22Rv1 (cell line): ENCODE measurements at regions not wholly inside any gene's neighbourhood (a gene's known extent, or its start where the extent isn't known, plus 50 kb on each side); places are given as distances from the start of the nearest gene placed in this dataset.
A peak's percentile ranks its signal among the peaks of the same experiment; 100 is the strongest.
"Not testable (repeated sequence)": the region's sequence is repeated elsewhere in the genome, so short reads cannot be mapped to it uniquely, and the experiment has no call there.

Experiments
- H3K27ac ChIP-seq: fragments of 450-650 bp; 2 replicates; pipeline ENCODE4 v1.5.1; 2017
- ZFX ChIP-seq: fragments of 450-650 bp; IDR thresholded peaks from 2 replicates; pipeline ENCODE4 v1.6.1; 2017; ENCODE audit warnings: antibody characterized with exemption, borderline replicate concordance
- TF ChIP-seq, protein P1 (sequence below): fragments of 450-650 bp; IDR thresholded peaks from 2 replicates; pipeline ENCODE4 v1.5.1; 2017; ENCODE audit warnings: mild to moderate bottlenecking

DNA sequence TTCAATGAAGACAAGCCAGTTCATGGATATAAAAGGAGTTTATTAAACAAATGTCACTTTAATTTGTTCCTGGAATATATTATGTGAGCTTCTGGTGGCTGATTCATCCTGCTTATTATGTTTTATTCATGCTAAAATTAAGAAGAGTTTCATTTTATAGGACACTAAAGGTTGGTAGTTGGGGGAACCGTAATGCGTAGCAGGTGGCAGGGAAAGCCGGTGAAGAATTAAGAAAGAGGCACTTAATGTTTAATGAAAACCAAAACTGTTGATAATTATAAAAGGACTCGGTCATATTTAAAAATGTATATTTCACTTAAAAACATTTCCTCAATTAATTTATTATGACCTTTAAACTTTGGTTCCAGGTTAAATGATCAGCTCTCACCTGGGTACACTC lies 94.3 kb downstream of the XKR3 start:
- not testable (repeated sequence) for H3K27ac ChIP-seq

DNA sequence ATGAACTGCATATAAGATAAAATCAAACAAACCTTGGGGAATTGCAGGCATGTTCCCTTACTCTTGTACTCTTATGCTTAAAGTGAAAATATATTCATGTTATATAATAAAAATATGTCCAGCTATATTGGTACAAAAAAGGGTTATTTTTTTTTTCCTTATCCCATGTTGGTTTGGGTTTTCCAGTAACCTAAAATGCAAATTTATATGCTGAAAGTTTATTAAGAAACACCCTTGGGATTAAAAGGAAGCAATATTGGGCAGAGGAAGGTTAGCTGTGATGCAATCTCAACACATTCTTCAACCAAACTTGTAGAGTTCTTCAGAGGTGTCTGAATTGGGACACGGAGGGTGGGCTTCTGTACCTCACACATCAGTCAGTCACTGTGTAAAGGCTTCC lies 97.7 kb downstream of the XKR3 start:
- H3K27ac ChIP-seq: not testable (repeated sequence)

DNA sequence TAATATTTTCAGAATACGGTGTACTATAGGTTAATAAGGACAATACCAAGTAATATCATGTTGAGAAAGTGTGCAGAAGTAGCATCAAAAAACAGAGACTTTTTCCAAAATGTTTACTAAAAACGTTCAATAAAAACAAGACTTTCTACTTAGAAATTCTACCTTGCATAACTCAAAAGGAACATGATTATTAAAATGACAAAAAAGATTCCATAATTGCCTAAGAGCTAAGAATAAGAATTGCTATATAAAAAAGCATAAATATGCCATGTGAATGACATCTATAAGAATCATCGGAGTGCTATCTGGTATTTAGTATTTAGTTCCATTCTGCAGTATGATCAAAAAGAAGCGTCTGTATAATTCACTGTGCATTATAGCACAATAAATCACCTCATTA lies 102.0 kb downstream of the XKR3 start:
- H3K27ac ChIP-seq: not testable (repeated sequence)

DNA sequence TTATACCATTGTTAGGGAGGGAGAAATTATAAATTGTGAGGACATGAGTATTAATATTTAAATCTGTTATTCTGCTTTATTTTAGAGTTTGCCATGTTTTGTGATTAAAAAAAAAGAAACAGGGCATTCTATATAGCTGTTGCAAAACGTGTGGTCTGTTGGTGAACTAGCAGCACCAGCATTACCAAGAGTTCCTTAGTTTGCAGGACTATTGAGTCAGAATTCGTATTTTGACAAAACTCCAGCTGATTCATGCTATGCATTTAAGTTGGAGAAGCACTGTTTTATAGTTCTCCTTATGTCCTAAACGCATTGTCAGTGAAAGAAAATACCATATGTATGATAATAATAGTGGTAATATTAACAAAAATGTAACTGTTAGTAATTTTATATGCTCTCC lies 102.6 kb downstream of the XKR3 start:
- H3K27ac ChIP-seq: not testable (repeated sequence)

DNA sequence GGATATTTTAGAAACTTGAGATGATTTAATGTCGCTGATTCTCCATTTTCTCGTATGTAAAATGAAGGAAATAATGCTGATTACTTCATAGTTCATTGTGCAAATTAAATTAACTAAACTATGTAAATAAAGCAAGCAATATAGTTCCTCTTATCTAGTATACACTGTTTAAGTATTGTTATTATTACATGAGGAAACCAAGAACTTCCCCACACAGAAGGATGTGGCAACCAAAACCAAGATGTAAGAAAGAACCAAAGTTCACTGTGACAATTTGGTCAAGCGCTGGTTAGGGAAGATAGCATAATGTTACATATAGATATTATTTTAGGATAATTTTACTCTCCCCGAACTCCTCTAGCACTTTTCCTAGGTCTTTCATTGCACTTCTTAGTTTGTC lies 103.2 kb downstream of the XKR3 start:
- no peak for TF ChIP-seq ZFX
- TF ChIP-seq, protein P1, sequence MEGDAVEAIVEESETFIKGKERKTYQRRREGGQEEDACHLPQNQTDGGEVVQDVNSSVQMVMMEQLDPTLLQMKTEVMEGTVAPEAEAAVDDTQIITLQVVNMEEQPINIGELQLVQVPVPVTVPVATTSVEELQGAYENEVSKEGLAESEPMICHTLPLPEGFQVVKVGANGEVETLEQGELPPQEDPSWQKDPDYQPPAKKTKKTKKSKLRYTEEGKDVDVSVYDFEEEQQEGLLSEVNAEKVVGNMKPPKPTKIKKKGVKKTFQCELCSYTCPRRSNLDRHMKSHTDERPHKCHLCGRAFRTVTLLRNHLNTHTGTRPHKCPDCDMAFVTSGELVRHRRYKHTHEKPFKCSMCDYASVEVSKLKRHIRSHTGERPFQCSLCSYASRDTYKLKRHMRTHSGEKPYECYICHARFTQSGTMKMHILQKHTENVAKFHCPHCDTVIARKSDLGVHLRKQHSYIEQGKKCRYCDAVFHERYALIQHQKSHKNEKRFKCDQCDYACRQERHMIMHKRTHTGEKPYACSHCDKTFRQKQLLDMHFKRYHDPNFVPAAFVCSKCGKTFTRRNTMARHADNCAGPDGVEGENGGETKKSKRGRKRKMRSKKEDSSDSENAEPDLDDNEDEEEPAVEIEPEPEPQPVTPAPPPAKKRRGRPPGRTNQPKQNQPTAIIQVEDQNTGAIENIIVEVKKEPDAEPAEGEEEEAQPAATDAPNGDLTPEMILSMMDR: no peak

DNA sequence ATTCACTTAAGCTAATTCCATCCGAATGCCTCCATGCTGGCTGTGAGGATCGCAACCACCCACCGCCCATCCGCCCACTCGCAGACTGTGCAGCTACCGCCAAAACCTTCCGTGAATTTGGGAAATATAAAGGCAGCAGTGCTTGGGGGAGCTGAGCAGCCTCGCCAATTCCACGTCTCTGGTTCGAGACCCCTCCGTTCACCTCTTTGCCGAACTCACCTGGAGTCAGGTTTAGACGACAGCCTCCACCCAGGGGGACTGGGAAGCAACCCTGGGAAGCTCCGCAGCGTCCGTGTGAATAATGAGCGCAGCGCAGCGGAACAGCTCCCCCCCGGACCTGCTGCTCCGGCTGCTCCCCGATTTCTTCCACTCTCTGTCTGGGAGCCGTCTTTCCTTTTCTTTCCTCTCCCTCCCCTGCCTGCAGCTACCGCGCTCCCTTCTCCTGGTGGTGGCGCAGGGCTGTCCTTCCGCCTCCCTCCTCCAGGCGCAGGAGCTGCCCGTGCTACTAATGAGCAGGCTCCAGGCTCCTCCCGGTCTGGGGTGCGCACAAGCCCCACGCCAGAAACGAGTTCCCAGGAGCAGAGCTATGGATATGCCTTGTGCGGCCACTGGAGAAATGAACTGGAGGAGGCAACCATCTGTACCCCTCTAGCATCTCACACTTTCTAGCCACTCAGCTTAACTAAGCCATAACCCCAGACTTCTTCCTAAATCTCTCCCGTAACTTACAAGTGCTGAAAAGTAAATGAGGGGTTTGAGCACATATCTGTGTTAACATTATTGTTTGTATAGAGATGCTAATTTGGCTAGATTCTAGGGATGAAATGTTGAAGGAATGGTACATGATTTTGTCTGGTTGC lies 107.3 kb downstream of the XKR3 start:
- H3K27ac ChIP-seq: no peak overlapping the region
- TF ChIP-seq, protein P1: peak; percentile 53
- TF ChIP-seq ZFX: no peak

More for the DNA sequence above, 103.2 kb downstream of the XKR3 start:
- H3K27ac ChIP-seq: no peak overlapping the region

DNA sequence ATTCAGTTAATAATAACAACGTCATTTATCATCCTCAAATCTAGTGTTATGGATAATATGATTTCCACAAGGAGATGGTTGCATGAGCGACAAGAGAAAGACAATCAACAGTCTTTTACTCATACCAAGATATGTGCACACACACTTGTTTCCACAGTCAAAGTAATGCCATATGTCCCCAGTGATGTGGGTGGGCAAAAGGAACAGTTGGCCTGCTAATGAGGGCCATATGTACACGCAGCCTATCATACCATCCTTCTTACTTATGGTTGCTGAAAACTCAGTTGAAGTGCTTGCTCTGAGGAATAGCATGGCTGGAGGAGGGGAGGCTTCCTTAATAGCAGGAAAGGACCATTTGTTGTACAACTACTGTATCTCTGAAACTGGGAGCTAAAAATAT lies 110.6 kb downstream of the XKR3 start:
- H3K27ac ChIP-seq: not testable (repeated sequence)

DNA sequence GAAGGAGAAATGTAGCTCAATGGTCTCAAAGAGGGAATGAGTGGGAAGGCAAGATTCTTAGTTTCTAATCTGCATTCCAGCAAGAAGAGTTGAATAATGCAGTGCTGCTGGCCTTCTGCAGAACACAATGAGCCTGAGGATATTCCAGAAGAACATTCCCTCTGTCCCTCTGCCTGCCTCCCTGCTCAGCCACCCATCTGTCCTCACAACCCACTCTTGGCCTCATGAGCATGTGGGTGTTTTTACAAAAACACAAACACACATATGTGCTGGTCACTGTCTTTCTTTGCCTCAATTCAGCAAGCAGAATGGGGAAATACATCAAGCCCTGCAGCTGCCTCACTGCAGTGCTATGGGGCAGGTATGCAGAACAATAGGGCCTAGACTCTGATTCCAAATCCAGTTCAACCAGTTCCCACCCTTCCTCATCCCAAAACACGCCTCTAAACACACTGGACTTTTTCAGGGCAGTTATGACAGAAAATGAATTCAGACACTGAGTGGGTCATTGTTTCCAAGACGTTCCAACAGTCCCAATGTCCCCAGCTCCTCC lies 109.8 kb upstream of the CCT8L2 start:
- not testable (repeated sequence) for H3K27ac ChIP-seq

DNA sequence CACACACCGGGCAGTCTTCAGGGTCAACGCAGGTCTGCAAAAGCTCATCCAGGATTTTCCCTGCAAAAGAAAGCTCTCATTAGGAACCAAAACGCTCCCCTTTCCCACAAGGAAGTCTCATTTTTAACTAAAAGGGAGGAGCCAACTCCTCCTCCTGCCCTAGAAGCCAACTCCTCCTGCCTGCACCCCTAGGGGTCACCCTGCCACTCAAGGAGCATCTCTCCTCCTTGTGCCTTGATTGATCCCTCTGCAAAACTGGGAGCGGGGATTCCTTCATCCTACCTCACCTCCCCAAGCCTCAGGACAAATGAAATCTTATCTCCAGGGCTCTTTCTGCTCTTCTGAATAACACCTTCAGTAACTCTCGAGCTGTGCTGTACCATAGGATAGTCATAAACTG lies 107.8 kb upstream of the CCT8L2 start:
- H3K27ac ChIP-seq: not testable (repeated sequence)

DNA sequence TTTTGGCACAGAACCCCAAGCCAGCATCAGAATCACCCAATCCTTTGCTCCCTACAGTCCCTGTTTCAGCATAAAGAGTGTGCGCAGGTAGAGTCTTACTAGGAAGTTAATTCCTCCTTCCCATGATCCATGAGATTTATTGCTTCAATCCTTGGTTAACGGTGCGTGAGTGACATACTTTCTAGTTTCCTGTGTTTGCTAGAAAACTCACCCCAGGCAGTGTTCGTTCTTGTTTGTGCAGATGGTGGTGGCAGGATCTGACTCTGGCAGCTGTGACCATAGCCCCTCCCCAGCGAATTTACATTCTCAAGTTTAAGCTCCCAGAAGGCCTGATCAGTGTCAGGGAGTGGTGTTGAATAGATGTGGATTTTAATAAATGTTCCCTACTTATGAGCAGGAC lies 106.7 kb upstream of the CCT8L2 start:
- H3K27ac ChIP-seq: no peak overlapping the region
- no peak for TF ChIP-seq ZFX
- TF ChIP-seq, protein P1: no peak

DNA sequence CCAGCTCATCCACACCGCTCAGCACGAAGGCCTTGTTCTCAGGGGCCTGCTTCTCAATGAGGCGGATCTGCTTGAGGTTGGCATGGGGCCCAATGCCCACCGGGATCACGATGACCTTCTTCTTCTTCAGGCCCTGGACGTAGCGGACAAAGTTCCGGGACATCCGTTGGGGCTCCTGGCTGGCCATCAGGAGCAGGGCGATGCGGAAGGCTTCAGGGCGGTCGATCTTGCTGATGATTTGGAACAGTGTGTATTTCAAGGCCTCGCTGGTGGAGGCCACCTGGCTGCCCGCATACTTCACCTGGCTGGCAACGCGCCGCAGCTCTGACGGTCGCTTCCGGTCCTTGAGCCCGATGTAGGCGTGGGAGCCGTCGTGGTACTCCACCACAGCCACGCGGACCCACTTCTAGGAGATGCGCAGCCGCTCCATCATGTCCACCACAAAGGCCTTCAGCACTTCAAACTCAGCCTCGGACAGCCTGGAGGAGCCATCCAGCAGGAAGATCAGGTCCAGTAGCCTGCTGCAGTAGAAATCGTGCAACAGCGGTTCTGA lies 105.0 kb upstream of the CCT8L2 start:
- not testable (repeated sequence) for H3K27ac ChIP-seq

DNA sequence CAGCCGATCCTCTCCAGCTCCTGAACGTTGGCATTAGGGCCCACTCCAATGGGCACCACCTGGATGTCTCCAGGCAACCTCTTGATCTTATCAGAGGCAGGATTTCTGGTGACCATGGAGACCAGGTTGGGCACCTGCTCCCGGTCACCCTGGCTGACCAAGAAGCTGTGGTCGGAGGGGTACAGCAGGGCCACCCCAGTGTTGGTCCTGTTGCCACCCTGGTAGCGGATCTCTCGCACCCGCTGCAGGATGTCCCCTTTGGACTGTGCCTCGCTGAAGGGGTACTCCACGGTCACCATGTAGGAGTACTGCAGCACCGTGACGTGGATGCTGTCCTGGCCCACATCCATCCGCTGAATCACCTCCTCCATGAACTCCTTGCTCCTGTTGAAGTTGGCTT lies 104.3 kb upstream of the CCT8L2 start:
- not testable (repeated sequence) for H3K27ac ChIP-seq
